Stimulated activated CD8-positive, alpha-beta memory T cell treated with anti-CD3 and anti-CD28 coated beads, Interleukin-12 subunit alpha, Interleukin-12 subunit beta, amount 100 ng/mL, for 1 hour (primary cell): ENCODE measurements at regions not wholly inside any gene's neighbourhood (a gene's known extent, or its start where the extent isn't known, plus 50 kb on each side); places are given as distances from the start of the nearest gene placed in this dataset.
"Not testable (repeated sequence)": the region's sequence is repeated elsewhere in the genome, so short reads cannot be mapped to it uniquely, and the experiment has no call there.

Experiments used
- DNase-seq: peaks from one replicate; pipeline ENCODE4 v3.0.0-alpha.2; 2020; ENCODE audit warnings: low read depth

- DNase-seq = no peak
Observed at GRCh38 chr10:3264161-3264761, 91.7 kb upstream of the PITRM1 start.

- no peak for DNase-seq
Observed at GRCh38 chr10:3263747-3264146, 91.2 kb upstream of the PITRM1 start.

- DNase-seq = no peak
Observed at GRCh38 chr10:3263082-3263481, 90.5 kb upstream of the PITRM1 start.

DNA sequence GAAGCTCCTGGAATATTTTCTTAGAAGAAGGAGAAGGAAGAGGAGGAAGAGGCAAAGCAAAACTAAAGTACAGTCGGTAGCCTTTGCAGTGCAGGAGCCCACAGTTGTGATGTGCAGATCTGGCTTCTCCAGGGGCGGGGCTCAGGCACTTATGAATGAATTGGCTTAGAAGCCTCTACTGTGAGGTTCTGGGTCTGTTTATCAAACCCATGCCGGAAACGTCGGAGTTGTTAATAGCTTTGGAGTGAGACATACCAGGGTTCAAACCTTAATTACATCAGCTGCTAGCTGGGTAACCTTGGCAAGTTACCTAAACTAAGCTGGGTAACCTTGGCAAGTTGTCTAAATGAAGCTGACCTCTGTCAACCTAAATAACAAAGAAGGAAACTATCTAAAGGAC is 89.3 kb upstream of the PITRM1 start:
- no peak for DNase-seq

- DNase-seq = no peak
Observed at GRCh38 chr10:3260066-3260834, 87.7 kb upstream of the PITRM1 start.

DNA sequence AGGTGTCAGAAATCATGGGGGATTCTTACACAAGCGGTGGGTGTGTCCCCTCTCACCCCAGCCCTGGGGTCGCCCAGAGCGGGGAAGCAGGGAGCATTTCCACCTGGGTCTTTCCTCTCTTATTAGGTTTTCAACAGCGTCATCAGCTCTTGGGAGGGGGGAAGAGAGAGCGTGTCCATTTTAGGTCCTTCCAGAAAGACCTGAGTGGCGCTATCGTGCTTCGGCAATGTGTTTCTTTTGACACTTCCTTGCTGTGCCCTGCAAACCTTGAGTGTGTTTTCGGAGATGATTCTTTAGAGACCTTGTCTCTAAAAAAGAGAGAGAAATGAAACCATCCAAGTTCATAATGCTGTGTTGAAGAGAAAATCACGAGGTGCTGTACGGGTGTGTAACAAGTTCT is 86.9 kb upstream of the PITRM1 start:
- no peak for DNase-seq

GRCh38 chr10:3258394-3258793 is 85.8 kb upstream of the PITRM1 start:
- DNase-seq = no peak

GRCh38 chr10:3255616-3256015 is 83.0 kb upstream of the PITRM1 start:
- DNase-seq = no peak

- DNase-seq = no peak
Observed at GRCh38 chr10:3255075-3255474, 82.5 kb upstream of the PITRM1 start.

DNA sequence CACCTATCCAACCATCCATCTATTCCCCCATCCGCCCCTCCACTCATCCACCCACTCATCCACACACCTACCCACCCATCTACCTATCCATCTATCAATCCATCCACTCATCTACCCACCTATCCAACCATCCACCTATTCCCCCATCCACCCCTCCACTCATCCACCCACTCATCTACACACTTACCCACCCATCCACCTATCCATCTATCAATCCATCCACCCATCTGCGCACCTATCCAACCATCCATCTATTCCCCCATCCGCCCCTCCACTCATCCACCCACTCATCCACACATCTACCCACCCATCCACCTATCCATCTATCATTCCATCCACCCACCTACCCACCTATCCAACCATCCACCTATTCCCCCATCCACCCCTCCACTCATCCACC is 81.4 kb upstream of the PITRM1 start:
- not testable (repeated sequence) for DNase-seq

DNA sequence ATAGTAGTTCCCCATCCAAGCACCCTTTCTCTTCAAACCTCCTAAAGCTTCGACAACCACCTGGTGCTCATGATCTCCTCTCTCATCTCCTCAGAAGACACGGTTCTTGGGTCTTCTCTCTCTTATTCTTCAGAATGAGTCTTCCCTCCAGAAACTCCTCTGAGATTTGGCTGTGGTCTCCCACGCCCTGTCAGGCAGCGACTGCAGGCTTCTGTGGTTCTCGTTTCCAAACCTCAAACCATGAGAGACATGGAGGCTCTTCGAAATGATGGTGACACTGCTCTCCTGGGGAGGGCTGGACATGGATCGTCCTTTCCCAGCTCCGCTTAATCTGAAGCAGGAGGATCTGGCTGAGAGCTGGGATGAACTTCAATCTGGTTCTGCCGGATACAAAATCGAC is 78.6 kb upstream of the PITRM1 start:
- no peak for DNase-seq

- no peak for DNase-seq
Observed at GRCh38 chr10:3249307-3249889, 76.8 kb upstream of the PITRM1 start.

- no peak for DNase-seq
Observed at GRCh38 chr10:3248526-3249306, 76.1 kb upstream of the PITRM1 start.

DNA sequence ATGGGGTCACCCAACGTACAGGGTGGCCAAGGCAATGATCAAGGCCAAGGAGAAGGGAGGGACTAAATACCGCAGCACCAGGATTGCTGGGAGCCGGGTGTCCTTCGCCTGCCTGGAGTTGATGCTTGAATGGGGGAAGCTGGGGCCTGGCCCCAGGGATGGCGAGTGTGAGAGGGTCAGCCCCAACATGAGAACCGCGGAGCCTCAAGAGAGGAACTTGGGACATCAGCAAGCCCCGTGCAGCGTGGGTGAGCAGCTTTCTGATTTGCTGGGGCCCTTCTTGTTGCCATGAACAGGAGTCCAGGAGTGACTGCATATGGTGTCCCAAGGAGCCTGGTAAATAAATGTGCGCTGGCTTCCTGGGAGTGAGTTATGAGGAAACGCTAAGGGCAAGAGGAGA is 72.8 kb upstream of the PITRM1 start:
- DNase-seq = no peak

DNA sequence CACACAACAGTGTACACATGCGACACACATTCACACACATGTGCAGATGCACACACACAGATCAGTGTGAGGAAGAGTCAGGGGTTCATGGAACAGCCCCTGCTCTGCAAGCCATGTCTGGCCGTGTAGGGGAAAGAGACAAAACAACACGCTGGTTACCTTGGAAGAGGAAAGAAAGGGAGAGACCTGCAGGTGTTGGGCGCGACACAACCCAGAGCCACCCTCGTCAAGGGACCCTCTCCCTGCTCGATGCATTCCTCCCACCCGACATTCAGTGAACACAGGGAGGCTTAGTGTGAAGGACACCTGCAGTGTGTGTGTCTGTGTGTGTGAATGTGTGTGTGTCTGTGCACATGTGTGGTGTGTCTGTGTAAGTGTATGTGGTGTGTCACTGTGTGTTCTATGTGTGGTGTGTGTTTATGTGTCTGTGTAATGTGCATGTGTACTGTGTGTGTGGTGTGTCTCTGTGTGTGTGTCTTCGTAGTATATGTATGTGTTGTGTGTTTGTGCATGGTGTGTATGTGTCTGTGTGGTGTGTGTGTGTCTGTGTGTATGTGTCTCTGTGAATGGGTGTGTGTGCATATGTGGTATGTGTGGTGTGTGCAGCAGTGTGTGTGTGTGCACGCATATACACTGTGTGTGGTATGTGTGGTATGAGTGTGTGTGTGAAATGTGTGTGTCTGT is 69.5 kb upstream of the PITRM1 start:
- DNase-seq = no peak

DNA sequence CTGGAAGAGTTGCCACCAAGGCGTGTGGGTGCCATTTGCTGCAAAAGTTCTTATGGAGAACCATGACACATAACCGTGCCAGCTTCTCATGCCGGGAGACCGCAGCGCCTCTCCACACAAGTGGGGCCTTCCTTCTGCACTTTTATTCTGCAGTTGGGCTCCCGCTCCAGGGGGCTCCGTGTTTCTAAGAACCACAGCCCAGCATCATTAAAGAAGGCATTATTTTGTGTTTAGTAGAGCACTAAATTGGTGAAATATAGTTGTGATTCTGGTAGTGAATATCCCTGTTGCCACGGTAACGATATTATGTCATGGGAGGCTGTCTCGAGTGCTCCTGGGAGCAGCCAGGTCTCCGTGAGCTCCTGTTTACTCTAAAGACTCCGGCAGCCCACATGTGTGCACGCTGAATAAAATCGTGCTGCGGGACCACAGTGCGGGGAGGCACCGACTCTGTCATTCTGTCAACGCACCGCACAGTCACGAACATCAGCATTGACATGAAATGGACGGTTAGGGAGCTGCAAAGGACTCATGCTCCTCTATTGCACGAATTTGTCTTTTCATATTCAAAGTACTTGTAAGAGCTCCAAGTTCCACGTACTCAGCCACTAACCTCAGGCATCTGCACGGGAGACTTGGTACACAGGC is 68.8 kb upstream of the PITRM1 start:
- no peak for DNase-seq

- no peak for DNase-seq
Observed at GRCh38 chr10:3239920-3240894, 67.6 kb upstream of the PITRM1 start.

GRCh38 chr10:3239066-3239919 is 66.7 kb upstream of the PITRM1 start:
- DNase-seq = peak; percentile 59

DNA sequence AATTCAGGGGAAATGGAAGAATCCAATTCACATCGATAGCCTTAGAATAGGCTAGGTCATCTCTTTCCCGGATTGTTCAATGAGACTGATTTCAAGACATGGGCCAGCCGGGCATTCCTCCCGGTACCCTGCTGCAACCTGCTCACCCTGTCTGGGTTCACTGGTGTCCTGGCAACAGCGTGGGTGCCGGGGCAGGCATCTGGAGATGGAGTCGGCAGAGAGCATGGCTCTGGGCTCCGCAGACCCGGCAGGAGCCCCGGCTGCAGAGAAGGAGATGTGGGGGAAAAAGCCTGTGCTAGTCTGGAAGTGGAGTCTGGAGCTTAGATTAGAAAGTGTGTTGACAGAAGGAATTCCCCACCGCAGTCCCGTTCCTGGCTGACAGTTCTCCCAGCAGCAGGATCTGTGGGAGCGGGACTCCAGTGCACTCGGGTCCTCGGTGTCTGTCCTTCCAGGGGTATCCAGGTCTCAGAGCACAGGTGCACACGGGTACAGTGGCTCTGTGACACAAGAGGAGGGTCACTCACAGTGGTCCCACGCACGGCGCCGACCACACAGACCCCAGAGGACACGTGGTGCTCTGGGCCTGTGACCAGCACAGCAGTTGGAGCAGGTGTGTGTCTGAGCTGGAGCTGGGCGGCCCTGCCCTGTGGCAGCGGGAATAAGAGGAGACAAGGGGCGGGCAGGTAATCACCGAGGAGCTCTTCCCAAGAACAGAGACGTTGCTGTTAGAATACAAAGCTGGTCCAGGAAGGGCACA is 65.7 kb upstream of the PITRM1 start:
- DNase-seq = no peak
